Breast epithelium (tissue), 3 donors: ENCODE measurements at regions not wholly inside any gene's neighbourhood (a gene's known extent, or its start where the extent isn't known, plus 50 kb on each side); places are given as distances from the start of the nearest gene placed in this dataset.

Experiments used
- CTCF ChIP-seq, 3 donors: fragments of 450-650 bp; IDR thresholded peaks; one replicate each; pipeline ENCODE4 v1.5.1; 2016 to 2017; ENCODE audit warnings: antibody characterized with exemption in 3 of 3, mild to moderate bottlenecking in 3 of 3, moderate library complexity in 3 of 3
- POLR2A ChIP-seq: fragments of 450-650 bp; IDR thresholded peaks from one replicate; pipeline ENCODE4 v1.6.1; 2016; ENCODE audit warnings: antibody characterized with exemption, mild to moderate bottlenecking, moderate library complexity

GRCh38 chr9:78112004-78112403 lies 80.4 kb upstream of the GNAQ start:
- TF ChIP-seq CTCF (IDR thresholded peaks at IDR 0.05) (no peak), POLR2A (no peak)
